HUES48 (cell line): ENCODE measurements at regions not wholly inside any gene's neighbourhood (a gene's known extent, or its start where the extent isn't known, plus 50 kb on each side); places are given as distances from the start of the nearest gene placed in this dataset.

ENCODE experiments used
- H3K27ac ChIP-seq: one replicate; pipeline ENCODE4 v1.7.0; 2013; ENCODE audit warnings: low read depth, low read length, inconsistent platforms
- H3K27me3 ChIP-seq: 2 replicates; pipeline ENCODE4 v1.6.1; 2013; ENCODE audit warnings: mild to moderate bottlenecking, low read length; ENCODE audit not compliant: control insufficient read depth, insufficient read depth
- H3K36me3 ChIP-seq: 2 replicates; pipeline ENCODE4 v1.6.1; 2013; ENCODE audit warnings: low read length; ENCODE audit not compliant: control insufficient read depth, insufficient read depth
- H3K4me1 ChIP-seq: 2 replicates; pipeline ENCODE4 v1.6.1; 2013; ENCODE audit warnings: mild to moderate bottlenecking, low read length; ENCODE audit not compliant: control insufficient read depth, insufficient read depth
- H3K4me3 ChIP-seq: 2 replicates; pipeline ENCODE4 v1.5.1; 2013; ENCODE audit warnings: mild to moderate bottlenecking, low read depth, low read length
- H3K9ac ChIP-seq: 2 replicates; pipeline ENCODE4 v1.6.1; 2013; ENCODE audit warnings: mild to moderate bottlenecking, low read depth, low read length, moderate library complexity
- H3K9me3 ChIP-seq: 2 replicates; pipeline ENCODE4 v1.6.1; 2013; ENCODE audit warnings: low read length; ENCODE audit not compliant: control insufficient read depth, insufficient read depth

DNA sequence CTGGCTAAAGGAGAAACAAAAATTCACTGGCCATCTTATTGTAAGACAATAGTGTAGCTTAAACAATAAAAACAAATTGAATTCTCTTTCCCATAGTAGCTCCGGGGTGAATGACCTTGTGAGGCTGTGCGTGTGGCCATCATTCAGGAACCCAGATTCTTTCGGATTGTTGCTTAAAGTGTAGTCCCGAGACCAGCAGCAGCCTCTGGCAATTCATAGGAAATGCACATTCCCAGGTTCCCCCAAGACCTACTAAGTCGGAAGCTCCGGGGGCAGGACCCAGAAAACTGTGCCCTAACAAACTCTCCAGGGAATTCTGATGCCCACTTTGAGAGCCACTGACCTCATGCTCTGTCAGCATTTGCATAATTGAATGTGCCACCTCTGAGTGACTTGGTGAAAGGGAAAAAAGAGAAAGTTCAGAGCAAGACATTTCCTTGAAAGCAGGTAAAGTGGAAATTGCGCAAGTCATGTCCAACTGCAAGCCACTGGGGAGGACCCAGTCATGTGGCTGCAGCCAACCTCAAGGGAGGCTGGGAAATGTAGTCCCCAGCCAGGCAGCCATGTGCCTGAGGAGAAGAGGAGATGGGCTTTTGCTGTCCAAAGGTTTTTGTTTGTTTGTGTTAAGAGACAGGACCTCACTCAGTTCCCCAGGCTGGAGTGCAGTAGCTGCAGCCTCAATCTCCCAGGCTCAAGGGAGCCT is 50.7 kb upstream of the PNMA8B start:
- Histone ChIP-seq H3K4me1 (peaks cover 7% of the 10 kb centered on the region), H3K36me3 (no peaks in the 10 kb centered on the region), H3K9me3 (peaks cover 2% of the 10 kb centered on the region; the same call in 1 of the 2 replicates), H3K4me3 (peak overlapping the region; percentile 51), H3K27ac (peak overlapping the region; percentile 14), H3K27me3 (no peaks in the 10 kb centered on the region), H3K9ac (peak overlapping the region; percentile 54; the same call in 1 of the 2 replicates)

GRCh38 chr19:46550684-46551083 is 50.4 kb upstream of the CALM3 start:
- Histone ChIP-seq H3K27me3 (no peaks in the 10 kb centered on the region), H3K36me3 (no peaks in the 10 kb centered on the region), H3K9ac (no peak overlapping the region), H3K4me1 (peaks cover 7% of the 10 kb centered on the region), H3K9me3 (peaks cover 2% of the 10 kb centered on the region; the same call in 1 of the 2 replicates), H3K27ac (no peak overlapping the region), H3K4me3 (no peak overlapping the region)

DNA sequence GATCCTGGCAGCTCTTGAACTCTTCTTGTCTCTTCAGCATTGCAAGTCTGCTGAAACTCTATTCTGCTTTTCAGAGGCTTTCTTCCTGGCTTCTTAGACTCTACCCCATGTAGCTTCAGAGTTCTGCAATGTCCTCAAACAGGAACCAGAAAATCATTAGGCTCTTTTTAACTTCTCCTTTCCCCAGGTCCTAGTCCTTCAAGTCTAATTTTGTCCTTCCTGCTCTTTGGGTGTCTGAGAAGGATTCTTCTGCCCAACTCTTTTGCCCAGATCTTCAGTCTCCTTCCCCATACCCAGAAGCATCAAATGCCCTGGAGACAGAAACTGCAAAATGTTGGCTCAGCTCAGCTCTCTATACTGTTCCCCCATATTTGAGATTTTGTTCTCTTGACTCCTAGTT is 50.0 kb upstream of the CALM3 start:
- H3K36me3 ChIP-seq, result no peaks in the 10 kb centered on the region
- H3K9me3 ChIP-seq, result peaks cover 2% of the 10 kb centered on the region; the same call in 1 of the 2 replicates
- H3K4me1 ChIP-seq, result peaks cover 6% of the 10 kb centered on the region
- no peaks in the 10 kb centered on the region for H3K27me3 ChIP-seq
- no peak overlapping the region for H3K4me3 ChIP-seq
- no peak overlapping the region for H3K9ac ChIP-seq
- H3K27ac ChIP-seq, result no peak overlapping the region
